NCI-H2227 (cell line): ENCODE measurements at regions not wholly inside any gene's neighbourhood (a gene's known extent, or its start where the extent isn't known, plus 50 kb on each side); places are given as distances from the start of the nearest gene placed in this dataset.

ENCODE experiments used
- DNase-seq: peaks from one replicate; lab custom pipeline; 2025; ENCODE audit not compliant: unreplicated experiment; lab: John Stamatoyannopoulos, UW

DNA sequence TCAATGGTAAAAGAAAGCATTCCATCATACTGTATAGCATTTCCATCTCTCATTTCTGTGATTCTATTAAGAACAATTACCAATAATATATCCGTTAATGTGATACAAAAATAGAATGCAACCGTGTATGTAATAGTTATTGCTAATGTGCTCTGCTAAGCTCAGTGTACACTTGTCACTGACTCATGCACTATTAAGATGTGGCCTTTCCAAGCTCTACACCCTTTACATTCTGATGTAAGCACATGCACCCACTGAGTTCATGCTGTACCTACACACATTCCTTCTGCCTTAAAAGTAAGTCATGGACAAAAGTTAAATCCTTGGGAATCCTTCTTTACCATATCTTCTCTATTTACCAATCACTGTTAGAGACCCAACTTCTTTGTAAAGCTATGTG, 319.1 kb downstream of the ZSWIM6 start:
- DNase-seq = no peak

DNA sequence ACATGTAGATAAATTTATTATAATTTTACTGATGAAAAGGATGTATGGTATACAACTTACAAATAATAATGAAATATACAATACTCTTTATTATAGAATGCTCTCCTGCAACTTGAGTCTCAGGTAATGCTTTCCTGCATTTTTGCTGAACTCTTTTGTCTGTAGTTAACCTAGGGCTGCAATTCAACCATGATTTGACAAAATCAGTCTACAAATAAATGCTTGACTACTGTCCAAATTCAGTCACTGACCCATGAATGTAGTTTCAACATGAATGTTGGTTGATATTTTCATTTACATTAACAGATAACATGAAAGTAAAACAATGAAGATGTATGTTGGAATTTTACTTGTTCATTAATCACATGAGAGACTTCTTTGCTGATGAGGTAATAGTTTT, 320.9 kb downstream of the ZSWIM6 start:
- DNase-seq = no peak

DNA sequence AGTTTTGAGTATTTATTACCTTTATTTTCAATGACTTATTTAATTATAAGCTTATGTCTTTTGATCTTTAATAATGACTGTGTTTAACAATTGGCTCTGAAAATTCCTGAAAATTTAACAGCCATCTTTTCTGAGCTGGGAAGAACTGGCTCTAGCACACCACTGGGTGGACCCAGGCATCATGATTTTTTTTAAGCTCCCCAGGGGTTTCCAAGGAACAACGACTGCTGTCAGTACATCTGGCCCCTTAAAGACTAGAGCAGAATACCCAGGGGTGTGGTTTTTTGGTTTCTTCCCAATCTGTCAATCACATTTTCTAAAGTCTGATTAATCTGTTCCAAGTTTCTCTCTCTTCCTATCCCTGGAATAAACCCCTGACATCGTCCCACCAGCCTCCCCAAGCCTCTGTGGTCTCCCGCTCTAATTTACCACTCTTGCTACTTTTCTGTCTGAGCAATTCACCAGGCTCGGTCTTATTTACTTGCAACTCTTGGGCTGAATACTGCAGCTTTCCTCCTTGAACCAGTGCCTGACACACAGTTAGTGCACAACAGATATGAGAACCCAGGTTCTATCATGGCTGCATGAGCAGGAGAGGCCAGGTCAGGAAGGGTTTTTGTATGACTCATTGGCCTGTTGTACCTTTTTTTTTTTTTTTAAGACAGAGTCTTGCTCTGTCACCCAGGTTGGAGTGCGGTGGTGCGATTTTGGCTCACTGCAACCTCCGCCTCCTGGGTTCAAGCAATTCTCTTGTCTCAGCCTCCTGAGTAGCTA, 321.9 kb downstream of the ZSWIM6 start:
- DNase-seq = no peak

DNA sequence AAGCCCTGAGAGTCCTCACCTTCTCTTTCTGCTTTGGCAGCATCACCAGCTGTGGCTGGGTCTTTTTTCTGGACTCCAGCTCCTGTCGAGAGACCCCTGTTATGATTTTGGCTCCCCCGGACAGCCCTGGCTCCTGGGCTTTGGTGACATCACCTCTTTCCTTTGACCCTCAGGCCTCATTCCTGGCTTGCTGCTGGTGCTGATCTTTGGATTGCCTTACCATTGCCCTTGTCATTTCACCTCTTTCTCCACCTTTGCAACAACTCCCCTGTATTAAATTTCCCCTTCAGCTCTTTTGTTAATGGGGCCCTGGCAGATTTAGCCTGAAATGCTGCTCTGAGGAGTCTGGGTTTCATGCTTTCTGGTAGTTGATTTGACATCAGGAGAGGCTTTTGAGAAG, 322.8 kb downstream of the ZSWIM6 start:
- no peak for DNase-seq

DNA sequence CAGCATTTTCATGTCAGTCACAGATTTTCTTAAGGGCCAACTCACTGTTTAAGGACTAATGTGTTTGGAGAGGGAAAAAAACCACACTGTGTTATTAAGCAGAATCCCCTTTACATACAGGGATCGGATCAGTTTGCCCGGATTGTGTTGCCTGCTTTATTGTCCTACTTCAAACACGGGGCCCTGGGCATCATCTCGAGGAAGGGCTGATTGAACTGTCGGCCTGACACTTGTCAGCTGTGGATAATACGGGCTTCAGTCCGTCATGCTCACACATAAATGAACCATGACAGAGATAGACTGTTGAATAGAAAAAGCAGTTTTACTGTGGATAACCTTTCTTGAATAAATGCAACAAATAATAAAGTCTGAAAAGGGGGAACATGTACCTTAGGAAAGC, 325.0 kb downstream of the ZSWIM6 start:
- no peak for DNase-seq

DNA sequence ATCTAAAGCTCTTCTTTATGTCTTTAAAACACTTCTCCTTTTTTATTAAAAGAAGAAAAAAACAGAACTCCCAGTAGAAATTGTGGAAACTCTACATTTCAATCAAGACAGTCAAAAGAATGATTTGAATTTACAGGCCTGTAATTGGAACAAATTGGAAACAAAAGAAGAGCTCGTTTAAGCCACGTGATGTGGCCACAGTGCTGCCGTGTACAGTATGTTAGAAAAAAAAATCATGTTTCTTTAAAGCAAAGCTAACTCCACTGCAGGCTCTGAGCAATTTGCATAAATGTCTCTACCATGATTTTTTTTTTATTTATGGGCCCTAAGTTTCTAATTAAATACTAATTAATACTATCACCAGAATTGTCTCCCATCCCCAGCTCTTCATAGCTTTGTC, 325.6 kb downstream of the ZSWIM6 start:
- no peak for DNase-seq

DNA sequence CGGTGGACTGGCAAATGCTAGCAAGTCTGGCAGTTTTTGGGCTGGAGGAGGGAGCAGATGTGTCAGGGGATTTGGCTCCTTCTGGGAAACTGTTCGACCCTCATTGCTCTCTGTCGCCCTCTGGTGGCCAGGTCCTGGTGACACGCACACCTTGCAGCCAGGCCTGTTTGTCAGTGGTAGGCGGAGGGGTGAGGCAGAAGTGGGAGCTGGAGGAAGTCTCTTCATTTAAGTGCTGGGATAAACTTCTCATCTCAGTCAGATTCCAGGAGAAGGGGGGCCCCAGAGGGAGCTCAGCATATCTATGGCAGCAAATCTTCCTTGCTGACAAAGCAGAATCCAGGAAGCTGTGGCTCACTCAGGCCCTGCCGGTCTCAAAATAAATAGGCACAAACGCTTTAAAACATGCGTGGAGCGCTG, 326.5 kb downstream of the ZSWIM6 start:
- DNase-seq = peak; percentile 63

DNA sequence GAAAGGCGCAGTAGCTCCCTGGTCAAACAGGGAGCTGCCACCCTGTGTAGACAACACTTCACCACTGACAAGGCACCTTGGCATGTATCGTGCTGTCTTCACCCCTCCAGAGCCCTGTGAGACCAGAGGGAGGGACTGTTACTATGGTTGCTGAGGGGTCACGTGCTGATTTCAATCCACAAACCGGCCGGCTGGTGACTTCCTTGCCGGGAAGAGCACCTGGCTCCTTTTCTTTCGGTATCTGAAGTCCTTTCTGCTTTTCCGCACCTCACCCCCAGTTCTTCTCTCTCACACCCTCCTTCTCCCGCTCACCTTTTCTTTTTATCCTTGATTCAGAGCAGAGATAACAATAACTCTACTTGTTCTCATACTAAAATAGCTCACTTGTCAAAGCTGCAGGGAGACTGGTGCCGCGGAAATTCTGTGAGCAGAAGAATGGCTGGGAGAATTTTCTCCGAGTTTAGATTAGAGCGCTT, 327.2 kb downstream of the ZSWIM6 start:
- no peak for DNase-seq

DNA sequence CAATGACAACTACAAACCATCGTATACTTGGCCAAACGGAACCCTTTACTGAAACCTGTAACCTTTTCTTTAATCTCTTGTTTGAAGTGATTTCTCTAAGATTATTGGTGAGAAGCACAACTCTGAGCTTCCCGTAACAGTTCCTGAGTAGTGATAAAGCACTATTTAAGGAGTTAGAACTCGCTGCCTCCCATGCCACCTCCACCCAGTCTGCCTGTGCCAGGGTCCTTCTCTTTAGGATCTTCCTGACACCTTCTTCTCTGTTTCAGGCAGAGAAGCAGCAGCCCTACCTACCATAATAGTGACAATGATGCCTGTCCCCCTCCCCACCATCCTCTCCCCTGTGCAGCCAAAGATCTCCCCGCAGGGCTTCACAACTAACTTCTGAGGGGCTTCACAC, 330.6 kb downstream of the ZSWIM6 start:
- DNase-seq = no peak

DNA sequence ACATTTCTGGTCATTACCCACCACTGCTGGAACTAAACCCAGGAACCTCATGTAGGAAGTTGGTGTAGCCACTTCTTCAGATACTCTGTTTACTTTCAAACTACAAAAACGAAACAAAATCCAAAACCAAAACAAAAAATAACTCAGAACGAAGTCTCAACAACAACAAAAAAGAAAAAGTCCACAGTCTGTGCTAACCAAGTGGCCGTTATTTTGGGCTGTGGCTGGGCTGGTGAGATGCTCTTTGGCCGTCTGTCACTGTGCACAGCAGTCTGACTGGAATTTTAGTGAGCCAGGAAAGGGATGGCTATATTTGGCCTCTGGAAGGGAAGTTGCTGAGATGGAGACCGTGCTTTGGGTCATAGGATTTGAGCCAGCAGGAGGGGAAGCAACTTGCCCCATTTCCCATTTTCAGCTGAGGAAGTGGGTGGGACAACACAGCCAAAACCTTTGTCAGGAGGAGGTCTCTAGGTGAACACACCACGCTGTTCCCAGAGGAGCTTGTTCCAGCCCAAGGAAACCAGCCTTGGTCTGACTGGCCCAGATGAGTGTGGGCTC, 334.1 kb downstream of the ZSWIM6 start:
- no peak for DNase-seq

DNA sequence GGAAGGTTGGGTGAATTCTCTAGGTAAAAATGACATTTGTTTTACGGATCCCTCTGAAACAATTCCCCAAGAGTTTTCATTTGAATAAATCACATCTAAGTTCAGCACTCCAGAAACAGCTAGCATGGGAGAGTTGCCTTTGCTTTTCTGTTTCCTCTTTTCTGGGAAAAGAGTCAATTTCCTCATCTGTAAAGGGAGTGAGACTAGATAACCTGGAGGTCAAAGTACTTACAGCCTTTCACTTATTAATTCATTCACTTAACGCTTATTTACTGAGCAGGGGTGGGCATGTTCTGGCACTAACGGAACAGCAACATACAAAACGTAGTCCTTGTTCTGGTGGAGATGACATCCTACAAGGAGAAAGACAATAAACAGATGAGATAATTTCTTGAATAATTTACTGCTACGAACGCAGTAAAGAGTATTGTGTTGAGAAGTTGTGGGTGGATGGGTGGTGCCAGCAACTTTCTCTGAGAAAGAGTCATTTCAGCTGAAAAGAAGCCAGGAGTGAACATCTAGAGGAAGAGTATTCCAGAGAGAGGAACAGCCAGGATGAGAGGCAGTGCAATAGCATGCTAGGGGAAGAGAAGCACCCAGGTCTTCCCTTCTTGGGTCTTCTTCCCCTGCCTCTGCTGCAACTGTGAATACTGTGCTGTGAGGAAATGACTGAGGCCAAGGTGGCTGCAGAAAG, 335.6 kb downstream of the ZSWIM6 start:
- no peak for DNase-seq

DNA sequence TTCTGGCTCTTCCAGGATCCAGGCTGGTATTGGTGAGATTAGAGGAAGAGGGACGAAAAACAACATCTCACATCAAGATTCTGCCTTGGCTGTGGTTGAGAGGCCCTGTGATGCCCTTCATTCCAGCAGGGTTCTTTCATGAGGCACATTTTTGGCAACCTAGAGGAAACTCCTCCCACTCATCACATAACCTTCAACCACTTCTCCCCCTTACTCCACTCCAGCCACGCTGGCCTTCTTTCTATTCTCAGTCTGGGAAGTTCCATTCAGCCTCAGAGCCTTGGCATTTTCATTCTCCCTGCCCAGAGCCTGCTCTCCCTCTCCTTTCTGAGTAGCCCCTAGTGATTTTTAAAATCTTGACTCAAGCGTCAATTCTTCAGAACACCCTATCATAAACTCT, 337.5 kb downstream of the ZSWIM6 start:
- no peak for DNase-seq

DNA sequence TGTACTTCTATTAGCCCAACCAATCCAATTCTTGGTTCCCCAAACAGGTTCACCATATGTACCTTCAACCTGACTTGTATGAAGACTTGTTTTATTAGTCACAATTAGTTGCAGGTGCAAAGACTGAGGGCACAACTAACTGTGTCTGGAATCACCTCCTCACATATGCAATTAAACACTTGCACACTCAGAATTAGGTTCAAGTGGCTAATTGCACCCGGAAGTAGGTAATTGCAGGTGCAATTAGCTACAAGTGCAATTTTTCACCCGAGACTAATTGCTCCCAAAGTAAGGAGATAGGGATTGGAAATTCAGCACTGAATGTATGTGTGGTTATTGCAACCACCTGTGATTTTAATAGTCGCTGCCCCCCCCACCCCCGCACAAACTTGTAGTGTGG, 338.9 kb downstream of the ZSWIM6 start:
- DNase-seq = no peak

DNA sequence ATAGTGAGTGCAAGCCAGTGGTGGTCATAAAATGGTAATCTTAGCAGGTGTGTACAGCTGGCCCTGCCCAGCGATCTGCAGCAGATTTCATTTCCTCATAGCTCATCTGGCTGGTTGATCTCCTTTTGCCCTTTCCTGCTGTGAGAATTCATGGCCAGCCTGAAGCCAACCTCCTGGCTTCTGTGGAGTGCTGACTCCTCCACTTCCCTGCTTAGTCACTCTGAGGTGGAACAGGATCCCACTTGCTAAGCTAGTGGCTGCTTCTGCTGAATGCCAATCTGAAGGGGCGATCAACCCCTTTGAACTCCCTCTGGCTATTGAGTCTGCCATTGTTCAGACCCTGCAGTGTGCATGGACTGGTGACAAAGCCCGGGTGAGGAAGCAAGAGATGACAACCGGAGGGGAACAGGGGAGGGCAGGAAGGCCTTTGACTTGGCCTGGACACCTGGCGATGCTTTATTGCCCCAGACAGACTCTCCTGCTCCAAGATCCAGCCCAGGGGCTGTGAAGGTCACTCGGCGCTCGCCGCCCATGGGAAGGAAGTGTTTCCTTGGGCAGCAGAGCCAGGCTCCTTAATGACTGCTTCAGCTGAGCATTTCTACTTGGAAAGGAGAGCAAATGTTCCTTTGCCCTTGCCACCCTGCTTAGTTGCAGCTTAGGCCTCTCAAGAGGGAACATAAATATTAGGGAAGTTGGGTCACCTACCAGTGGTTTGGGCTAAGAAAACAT, 341.1 kb downstream of the ZSWIM6 start:
- peak; percentile 38 for DNase-seq

DNA sequence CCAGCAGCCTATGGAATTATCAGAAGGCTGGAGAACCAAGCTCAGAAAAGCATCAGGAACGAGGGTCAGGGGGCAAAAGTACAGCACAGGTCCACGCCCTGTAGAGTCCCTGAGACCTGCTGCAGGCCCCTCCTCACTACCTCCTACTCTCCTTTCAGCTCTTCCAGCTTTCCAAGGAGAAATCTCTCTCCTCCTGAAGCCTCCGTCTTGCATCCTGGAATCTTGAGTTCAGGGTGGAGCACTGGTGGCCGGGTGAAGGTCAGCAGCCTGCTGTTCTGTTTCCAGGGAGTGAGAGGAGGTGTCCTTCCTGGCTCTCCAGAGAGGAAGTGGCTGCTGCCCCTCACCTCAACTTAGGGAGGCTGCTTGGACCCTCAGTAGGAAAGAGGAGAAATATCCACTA, 342.3 kb downstream of the ZSWIM6 start:
- DNase-seq = no peak

DNA sequence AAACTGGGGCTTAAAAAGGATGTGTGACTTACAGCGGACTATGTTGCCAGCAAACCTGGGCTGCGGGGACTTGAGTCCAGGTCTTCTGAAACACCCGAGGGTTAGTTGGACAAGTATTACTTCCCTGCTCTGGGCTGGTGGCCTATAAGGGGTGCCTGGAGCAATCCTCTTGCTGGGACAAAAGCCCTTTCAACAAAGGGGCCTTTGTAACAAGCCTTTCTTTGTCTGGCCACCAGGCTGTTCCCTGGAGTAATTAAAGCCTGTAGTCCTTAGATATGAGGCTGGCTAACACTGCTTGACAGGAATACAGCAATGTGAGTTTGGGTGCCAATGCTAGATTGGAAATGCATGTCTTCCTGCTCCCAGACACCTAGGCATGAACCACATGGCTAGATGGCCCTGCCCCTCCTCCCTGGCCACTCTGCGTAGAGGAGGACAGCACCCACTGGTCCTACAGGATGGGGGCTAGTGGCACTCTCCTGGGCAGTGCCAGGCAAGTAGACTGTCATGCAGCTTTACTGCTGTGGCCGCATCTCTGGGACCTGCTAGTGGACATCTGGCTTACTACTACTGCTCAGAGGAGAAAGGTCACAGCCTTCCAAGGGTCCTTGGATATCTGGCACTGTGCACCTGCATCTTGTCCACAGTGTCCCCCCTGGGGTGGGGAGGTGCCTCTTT, 343.1 kb downstream of the ZSWIM6 start:
- no peak for DNase-seq

DNA sequence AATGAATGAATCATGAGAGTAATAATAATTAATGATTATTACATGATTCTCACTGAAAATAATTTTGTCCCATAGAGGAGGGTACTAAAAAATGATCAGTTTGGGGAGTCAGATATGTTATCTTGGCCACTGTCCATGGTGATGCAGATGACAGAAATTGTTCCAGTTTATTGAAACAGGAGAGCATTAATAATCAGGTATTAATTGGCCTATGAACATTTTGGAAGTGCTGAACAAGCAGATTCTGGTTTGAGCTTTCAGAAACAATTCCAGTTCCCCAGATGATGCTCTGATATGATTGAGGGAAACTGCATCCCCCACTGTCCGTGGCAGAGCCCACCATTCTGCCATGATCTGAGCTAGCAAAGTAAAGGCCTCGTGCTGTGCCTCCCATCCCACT, 345.2 kb downstream of the ZSWIM6 start:
- no peak for DNase-seq

DNA sequence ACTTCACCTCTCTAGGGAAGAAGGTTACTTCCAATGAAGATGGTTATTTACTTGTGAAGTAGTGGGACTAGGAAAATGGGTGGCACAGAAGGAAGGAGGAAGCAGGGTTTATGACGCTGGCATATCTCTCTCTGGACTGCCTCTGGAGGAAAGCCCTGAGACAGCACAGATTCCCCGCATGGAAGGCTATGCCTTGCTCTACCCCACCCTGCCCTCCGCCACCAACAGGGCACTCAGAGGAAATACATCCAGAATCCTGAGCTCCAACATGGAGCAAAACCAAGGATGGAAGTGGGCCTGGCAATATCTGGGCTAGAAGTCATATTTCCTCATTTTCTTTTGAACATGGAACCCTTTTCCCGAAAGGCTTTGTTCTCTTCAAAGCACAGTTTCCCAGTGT, 346.9 kb downstream of the ZSWIM6 start:
- DNase-seq = no peak

DNA sequence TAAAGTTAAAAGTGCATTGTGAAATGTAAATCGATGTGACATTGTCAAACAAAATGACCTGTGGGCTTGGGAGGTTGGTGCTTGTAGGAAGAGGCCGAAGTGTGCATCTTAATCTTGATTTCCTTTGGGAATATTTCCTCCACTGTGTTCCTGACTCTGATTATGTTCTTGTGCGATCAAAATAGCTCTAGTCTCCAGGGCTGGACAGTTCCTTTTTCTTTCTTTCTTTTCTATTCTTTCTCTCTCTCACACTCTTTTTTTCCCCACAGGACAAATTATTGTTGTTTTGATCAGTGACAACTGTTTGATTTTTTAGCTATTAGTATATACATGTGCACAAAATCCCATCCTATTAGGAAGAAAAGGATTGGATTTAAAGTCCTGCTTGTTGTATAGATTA, 347.5 kb downstream of the ZSWIM6 start:
- DNase-seq = no peak

DNA sequence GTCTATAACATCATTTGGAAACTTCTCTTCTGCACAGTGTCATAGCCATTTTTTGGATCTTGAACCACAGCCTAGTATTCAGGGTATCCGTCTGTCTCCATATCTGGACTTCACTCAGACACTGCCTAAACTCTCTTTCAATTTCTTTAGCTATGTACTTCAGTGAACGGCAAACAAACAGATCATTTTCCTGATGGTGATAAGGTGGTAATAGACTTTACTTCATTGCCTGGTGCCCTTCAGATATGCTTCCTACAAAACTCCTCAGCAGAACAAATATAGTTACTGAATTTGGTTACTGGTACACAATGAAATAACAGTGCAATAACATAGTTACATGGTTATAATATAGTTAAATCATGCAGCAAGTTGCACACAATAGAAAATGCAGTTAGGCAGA, 348.2 kb downstream of the ZSWIM6 start:
- DNase-seq = no peak

DNA sequence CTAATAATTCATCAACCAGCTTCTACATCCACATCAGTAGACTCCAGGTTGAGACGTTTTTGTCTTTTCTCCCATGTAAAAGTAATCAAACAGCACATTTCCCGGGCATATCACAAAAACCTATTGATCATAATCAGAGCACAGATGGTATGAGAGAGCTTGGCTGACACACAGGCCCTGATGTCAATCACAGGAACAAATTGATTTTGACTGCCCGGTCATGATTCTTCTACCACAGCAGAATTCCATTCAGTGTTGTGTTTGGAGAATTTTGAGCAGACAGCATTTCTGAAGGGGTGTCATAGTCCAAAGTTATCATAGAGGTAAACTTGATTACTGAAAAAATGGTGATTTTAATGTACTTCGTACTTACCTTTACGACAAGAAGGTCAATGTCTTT, 351.1 kb downstream of the ZSWIM6 start:
- DNase-seq = no peak
